ENCODE measurements at regions not wholly inside any gene's neighbourhood (a gene's known extent, or its start where the extent isn't known, plus 50 kb on each side); places are given as distances from the start of the nearest gene placed in this dataset.
"Not testable (repeated sequence)": the region's sequence is repeated elsewhere in the genome, so short reads cannot be mapped to it uniquely, and the experiment has no call there.

DNA sequence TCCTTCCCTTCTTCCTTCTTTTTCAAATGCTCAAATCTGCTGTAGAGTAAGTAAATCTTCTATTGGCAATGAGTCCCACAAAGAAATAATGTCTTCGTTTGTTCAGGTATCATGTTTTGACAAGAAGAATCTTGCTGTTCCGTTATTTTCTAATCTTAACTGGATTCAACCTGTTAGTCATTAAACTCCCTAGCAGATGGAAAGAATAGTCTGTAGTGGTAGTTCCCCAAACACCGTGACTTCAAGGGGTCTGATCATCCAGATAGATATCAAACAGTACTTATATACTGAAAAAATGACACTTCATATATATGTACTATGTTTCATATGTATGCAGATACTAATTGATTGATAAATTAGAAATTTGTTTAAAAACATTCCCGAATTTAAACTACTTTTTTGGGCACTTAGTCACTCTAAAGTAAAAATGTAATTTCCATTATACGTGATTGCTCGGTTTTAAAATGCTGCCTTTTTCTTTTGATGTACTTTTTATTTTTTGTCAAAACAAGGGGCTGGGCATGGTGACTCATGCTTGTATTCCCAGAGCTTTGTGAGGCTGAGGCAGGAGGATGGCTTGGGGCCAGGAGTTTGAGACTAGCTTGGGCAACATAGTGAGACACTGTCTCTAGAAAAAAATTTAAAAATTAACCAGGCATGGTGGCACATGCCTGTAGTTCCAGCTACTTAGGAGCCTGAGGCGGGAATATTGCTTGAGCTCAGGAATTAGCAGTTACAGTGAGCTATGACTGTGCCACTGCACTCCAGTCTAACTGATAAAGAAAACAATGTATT, 335.7 kb upstream of the SNX7 start:
- DNase-seq, result no peak

DNA sequence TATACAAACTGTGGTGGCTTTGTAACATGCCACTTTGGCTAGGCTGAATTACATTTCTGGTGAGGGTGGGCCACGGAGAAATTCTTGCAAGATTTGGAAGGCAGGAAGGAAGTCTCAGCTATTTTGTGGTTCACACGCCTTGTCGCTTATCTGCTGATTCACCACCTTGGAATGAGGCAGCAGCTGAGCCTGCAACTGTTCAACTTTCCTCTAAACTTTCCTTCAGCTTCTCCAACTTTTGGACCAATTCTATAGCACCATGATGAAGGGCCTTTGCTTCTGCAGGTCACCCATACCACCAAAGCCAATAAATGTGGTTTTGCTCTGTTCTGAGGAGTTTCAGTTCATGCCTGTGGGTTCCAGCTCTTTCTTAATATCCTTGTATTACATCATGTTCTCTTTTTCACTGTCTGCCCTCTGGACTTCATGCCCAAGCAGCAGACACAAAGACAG, 337.6 kb upstream of the SNX7 start:
- DNase-seq, result peak; percentile 49

DNA sequence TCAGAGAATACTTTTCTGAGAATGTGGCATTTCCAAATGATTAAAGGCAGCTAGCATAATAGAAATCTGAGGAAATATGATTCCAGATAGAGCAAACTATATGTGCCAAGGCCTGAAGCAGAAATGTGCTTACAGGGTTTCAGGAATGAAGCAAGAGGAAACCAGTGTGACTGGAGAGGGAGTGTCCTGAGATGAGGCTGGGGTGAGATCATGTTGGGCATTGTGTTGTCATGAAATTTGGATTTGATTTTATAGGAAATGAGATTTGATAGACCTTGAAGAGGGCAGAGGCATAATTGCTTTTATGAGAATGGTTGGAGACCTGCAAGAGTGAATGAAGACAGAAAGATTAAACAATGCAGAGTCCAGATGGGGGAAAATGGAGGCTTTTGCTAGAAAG, 338.1 kb upstream of the SNX7 start:
- DNase-seq, result peak; percentile 3

DNA sequence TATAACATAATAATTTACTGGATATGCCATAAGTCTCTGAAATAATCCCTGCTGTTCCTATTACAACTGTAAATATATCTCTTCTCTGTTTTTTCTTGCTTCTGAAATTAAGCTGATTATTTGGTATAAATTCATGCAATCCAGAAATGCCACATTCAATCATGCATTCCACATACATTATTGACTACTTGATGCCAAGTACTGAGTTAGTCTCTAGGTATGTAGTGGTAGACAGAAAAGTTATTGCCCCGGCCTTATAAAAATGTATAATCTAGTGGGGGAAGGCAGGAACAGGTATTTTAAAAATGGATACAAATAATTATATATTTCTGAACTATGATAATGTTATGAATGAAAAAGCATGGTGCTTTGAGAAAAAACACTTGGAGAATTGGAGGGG, 338.6 kb upstream of the SNX7 start:
- DNase-seq, result no peak

DNA sequence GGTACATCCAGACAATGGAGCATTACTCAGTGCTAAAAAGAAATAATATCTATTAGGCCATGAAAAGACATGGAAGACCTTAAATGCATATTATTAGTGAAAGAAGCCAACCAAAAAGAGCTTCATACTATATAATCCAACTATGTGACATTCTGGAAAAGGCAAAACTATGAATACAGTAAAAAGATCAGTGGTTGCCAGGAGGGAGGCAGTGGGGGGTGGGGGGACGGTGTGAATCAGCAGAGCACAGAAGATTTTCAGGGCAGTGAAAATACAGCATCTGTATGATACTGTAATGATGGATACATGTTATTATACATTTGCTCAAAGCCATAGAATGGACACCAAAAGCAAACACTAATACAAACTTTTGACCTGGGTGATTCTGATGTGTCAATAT, 339.4 kb upstream of the SNX7 start:
- no peak for DNase-seq

DNA sequence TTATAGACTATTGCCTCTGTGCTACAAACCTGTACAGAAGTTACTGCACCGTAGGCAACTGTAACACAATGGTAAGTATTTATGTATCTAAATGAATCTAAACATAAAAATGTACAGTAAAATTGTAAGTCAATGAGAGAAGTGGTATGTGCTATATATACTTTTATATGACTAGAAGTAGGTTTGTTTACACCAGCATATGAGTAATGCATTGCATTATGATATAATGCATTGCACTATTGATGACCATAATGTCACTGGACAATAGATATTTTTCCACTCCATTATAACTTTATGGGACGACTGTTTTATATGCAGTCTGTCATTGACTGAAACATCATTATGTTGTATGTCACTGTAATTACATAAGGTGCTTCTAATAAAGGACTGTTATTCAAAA, 340.3 kb upstream of the SNX7 start:
- no peak for DNase-seq

DNA sequence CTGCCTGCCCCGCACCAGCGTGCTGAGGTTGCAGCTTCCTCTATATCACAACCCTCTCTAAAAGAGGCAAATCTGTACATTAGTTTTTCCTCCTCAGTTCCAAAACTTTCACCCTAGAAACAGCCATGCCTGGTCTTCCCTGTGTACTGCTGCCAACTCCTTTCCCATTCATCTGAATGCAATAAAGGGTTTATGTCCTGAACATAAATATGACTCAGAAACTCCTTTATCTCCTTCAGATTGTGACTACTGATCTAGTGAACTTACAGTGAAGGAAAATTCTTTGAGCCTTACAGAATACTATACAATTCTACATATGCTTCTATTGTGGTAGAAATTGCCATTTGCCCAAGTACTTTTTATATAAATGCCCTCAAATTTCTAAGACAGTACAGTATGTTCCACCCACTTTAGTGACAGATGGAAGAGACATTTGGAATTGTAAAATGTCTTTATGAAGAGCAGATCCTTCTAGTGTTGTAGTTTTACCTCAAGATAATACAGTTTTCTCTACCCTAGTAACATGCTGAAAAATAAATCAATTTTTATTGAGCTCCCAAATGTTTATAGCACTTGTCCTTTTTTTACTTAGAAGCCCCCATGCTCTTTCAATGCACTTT, 345.1 kb upstream of the SNX7 start:
- no peak for DNase-seq

DNA sequence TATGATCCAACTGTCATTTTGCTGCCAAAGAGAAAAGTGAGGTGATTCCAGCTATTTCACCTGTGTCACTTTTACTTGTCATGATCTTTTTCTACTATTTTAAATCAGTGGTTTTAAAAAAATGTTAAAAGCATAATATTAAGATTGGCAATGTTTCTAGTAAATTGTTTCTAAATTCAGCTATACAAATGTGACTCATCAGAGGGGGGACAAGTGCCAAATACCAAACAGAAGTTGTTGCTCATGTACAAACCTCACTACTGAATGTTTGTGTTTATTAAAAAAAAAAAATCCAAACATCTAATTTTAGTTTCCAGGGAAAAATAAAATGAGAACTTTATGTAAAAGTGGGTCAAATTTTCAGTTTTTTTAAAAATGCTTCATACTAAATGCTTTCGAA, 346.2 kb upstream of the SNX7 start:
- no peak for DNase-seq

DNA sequence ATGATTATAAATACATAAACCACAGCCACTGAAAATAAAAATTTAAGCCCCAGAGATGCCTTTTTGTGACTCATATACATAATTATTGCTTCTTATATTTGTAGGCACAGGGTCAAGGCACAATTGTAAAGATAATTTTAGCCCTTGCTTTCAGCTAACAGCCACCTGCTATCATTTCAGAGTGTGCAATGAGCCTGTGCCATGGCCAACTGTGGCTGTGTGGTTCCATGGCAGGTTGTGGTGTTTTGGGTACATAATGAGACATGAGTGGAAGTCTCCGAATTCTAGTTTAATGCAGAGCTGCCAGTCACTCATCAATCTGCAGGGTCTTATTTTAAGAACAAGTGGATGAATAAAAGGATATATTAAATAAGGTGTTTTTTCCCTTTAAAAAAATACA, 346.9 kb upstream of the SNX7 start:
- DNase-seq, result no peak

DNA sequence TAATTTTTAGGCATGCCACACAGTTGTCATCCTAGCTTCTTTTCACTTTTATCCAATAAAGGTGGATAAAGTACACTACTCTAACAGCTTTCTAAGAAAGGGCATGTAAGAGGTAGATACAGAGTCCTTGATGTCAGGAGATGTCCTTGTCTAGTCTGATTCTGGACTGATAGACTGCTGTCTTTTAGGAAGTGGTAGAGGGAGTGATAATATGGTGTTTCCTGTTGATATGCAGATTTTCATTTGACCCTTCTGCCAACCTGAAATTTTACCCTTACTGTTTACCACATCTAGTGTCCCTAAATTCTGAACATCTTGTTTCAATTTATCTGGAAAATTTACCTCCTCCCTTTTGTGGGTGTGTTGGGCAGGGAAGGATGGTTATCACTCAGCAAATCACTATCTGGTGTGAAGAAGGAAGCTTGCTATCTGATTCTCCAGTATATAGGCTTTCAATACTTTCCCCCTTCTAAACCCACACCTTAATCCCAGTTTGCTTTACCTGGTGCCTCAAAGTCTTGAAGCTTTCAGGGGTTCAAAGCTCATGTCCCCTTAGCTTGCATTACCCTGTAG, 354.9 kb upstream of the SNX7 start:
- no peak for DNase-seq

DNA sequence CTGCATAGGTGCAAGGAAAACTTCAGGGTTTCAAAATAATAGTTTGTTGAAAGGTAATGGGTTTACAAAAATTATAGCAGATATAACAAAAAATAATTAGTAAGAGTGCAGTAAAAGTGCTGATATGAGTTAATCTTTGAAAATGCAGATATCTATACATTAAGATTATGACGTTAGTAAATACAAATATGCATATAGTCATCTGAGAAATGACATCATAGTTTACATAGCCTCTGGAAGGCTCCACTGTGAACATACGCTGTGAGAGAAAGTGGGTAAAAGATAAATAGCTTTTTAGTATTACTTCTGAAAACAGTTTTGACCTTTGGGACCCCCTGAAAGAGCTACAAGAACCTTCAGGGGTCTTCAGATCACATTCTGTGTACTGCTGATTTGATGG, 356.2 kb upstream of the SNX7 start:
- no peak for DNase-seq

DNA sequence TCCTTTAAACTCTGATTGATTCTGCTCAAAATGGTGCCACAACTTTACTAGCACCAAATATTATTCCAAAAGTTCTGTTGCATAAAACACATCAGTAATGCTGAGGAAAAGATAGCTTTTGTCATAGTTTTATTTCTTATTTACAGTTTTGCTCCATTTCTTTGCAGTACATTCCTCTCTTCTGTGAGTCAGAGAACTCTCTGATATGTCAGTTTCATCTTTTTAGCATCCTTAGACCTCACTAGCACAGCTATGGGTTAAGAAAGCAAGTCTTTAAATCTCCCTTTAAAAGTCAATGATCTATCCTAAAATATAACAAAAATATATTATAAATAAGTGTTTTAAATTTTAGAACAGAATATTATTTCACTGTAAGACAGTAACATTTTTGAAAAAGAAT, 356.6 kb upstream of the SNX7 start:
- DNase-seq, result no peak

DNA sequence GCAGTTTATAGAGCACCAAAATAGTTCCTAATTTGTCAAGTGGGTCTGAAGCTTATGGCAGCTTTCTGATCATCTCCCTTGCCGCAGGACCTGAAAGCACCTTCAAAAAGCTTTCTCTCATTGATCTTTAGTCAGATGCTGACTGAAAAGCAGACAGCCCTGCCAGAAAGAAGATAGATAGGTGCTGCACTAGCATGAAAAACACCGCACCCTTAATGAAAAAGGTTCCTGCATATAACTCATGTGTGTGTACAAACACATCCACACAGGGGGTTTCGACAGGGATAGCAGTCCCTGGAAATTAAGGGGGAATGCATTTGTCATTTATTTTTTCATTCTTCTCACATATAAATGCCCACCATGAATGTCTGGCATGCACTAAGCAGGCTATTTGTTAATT, 361.7 kb upstream of the SNX7 start:
- DNase-seq, result no peak

DNA sequence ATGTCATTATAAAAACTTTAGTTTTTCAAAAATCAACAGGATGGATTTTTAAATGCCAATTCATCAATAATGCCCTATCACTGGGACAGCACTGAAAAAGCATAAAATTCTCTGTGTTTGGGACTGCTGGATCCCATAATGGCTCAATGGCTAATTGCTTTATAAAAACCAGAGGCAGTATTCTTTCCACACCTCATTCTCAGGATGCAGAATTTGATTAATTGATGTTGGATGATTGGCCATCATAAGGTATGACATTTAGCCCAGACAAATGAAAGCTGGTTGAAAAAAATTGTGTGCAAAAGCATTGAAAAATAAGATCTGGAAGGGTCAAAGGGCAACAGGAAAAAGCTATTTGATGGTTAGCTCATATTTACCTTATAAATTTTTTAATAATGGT, 362.2 kb upstream of the SNX7 start:
- no peak for DNase-seq

DNA sequence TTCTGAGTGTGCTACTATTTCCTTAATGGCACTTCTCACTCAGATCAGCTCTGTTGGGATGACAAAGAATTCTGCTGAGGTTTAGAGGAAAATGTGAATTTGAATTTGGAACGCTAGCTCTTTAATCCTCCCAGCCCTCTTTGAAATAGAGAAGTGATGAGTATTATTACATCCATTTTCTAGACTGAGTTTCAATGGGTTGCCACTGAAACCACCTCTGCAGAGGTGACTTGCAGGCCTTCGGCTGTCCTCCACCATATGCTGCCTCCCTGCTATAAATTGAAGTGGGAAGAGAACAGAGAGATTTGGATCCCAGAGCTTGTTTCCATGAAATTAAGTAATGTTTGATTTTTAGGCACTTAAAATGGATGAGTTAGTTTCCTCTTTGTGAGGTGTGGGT, 363.2 kb upstream of the SNX7 start:
- no peak for DNase-seq

DNA sequence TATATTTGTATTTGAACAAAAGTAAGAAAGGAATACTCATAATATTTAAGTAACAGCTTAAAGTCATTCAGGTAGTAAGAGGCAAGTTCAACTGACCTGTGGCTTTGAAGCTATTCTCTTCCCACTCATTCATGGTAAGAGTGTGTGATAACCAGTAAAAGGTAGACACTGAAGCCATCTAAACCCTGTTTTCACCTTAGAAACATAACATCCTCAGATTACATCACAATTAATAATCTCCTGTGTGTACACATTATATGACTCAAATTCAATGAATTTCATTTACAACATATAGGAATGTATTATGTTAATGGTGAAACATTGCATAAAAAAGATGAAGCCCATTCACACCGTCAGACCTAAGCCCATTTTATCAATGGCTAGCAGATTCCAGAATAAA, 364.8 kb upstream of the SNX7 start:
- no peak for DNase-seq

DNA sequence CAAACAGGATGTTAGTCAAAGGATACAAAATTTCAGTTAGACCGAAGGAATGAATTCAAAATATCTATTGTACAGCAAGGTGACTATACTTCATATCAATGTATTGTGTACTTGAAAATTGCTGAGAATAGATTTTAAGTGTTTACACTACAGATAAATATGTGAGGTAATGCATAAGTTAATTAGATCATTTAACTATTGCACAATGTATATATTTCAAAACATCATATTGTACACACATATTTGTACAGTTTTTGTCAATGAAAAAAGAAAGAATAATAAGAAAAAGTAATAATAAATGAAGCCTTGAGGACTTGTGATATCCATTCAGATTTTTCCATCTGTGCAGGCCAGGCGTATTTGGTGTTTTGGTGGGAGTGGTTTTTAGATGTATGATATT, 367.4 kb upstream of the SNX7 start:
- DNase-seq, result no peak

DNA sequence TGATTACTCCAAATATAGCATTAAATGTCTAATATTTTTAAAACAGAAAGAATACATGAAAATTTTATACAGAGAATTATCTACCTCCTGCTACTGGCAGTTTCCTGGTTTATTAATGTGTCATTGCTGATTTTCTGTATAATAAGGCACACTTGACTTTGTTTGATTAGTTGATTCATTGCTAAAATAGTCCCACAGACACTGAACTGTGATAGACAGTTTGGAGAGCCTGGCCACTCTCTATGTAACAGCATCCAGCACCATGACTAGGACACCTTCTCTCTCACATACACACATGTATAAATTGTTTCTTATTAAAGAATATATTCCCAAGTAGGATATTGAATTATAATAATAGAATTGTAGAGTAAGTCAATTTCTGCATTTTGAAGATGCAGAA, 368.5 kb upstream of the SNX7 start:
- no peak for DNase-seq

DNA sequence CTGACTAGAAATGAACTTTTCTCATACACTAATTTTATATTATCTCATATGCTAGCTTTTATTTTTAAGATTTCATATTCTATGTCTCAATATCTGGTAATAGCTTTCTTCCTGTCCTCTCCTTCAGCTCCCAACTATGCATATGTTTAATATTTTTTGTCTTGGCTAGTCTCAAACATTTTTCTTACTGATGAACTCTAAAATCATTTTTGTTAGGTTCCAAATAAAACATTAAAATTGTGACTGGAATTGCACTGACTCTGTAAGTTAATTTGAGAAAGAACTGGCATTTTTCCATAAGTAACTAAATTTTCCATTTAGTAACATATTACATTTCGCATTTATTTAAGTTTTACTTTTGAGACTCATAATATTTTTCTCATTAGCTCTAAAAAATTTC, 368.5 kb upstream of the DPYD start:
- DNase-seq, result no peak

DNA sequence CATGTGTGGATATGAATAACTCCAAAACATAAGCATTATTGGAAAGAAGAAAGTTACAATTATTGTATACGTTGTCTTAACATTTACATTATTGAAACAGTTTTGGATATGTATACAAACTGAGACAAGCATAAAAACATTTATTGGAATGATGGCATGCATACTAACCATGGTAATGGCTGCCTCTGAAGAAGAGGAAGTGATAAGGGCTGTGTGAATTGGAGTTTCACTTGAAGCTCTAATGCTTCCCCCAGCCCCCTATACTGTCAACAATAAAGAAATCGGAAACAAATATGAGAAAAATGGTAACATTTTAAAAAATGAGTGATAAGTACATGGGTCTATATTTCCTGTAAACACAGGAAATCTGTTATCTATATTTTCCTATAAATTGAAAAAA, 367.7 kb upstream of the DPYD start:
- DNase-seq, result no peak

DNA sequence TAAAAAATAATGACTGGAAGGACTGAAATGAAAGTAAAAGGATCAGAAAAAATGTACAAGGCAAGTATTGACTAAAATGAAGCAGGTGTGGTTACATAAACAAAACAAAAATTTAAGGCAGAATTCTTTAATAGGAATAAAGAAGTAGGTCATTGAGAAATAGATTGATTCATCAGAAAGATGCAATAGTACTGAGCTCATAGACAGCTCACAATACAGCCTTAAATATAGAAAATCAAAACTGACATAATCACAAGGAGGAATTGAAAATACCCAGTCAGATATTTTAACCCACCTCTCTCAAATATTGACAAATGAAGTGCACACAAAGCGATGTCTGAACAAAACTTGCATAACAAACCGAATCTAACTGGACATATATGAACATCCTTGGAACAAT, 366.8 kb upstream of the DPYD start:
- no peak for DNase-seq

DNA sequence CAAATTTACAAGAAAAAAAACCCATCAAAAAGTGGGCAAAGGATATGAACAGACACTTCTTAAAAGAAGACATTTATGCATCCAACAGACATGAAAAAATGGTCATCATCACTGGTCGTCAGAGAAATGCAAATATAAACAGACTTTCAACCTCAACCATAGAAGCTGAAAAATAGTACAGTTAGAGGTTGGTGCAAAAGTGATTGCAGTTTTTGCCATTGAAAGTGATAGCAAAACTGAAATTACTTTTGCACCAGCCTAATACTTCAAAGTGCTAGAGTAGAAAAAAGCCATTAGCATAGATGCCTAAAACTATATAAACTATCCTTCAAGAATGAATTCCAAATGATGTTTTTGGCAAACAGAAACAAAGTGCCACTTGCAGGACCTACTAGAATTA, 365.8 kb upstream of the DPYD start:
- DNase-seq, result no peak

DNA sequence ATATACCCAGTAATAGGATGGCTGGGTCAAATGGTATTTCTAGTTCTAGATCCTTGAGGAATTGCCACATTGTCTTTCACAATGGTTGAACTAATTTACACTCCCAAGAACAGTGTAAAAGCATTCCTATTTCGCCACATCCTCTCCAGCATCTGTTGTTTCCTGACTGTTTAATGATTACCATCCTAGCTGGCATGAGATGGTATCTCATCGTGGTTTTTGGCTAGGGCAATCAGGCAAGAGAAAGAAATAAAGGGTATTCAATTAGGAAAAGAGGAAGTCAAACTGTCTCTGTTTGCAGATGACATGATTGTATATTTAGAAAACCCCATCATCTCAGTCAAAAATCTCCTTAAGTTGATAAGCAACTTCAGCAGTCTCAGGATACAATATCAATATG, 364.5 kb upstream of the DPYD start:
- not testable (repeated sequence) for DNase-seq

DNA sequence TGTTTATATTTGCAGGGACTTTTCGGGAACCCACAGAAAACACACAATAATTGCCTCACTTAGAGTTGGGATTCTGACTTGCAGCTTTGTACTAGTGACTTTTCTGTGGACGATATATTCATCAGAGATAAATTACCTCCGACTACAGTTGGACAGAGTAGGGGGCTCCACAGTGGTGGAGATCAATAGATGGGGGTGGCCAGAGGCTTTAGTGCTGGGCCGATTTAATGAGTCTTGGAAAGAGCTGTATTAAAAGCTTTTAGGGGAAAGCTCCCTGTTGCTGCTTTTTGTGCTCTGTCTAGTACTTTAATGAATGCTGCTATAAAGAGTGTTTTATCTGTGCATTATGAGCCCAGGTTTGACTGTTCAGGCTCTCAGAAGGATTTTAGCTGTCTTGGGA, 359.2 kb upstream of the DPYD start:
- no peak for DNase-seq

DNA sequence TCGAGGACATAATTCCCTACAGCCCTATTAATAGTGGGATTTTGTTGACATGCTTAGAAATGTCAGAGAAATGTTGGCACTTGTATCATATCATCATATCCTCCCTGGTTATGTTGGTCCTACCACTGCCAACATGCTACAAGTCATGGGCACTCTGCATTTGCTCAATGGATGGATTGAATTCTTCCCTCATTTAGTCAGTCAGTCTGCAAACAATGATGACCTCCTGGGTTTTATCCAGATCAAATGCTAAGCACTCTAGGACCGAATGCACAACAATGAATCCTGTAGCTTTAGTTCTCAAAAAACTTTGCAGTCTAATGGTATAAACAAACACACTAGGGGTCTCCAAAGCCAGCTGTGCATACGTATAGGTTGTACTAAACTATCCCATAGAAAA, 357.2 kb upstream of the DPYD start:
- no peak for DNase-seq

All from activated CD4-positive, alpha-beta T cell treated with anti-CD3 and anti-CD28 coated beads, Interleukin-10, Interleukin-2, amounts not matched to agents 100 ng/mL and 50 ng/mL, durations not matched to agents 16 hours and 8 hours (primary cell).